ENCODE measurements at regions not wholly inside any gene's neighbourhood (a gene's known extent, or its start where the extent isn't known, plus 50 kb on each side); places are given as distances from the start of the nearest gene placed in this dataset.

DNA sequence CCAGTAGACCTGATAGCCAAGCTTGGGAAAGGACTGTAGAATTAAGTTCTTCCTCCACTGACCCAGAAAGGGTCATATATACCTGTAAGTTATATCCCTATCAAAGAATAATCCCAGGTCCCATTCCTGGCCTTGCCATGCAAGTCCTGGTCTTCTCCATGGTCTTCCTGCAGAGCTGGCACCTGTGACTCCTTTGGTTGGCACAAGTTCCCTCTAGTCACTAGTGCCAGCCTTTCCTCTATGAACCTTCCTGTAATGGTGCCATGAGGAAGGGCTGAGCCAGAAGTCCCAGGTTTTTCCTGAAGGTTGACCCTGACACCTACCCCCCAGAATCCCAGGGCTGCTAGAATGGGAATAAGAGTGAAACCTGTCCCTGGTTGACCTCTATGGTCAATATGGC lies 54.1 kb upstream of the UNC5B start:
- no peak overlapping the region for H3K4me2 ChIP-seq (ENCODE audit: low read length)
- H3K79me2 ChIP-seq (ENCODE audit: insufficient read depth, low read length), result no peaks in the 10 kb centered on the region
- H3K9me2 ChIP-seq (ENCODE audit: low read depth, low read length), result no peaks in the 10 kb centered on the region
- H3K27me3 ChIP-seq (ENCODE audit: insufficient read depth, low read length), result no peaks in the 10 kb centered on the region
- no peak overlapping the region for H3K9ac ChIP-seq (ENCODE audit: low read length)
- H3F3A ChIP-seq (ENCODE audit: insufficient read depth, low read length), result no peaks in the 10 kb centered on the region
- H3K9me3 ChIP-seq (ENCODE audit: low read length), result no peaks in the 10 kb centered on the region
- TF ChIP-seq, protein P1, sequence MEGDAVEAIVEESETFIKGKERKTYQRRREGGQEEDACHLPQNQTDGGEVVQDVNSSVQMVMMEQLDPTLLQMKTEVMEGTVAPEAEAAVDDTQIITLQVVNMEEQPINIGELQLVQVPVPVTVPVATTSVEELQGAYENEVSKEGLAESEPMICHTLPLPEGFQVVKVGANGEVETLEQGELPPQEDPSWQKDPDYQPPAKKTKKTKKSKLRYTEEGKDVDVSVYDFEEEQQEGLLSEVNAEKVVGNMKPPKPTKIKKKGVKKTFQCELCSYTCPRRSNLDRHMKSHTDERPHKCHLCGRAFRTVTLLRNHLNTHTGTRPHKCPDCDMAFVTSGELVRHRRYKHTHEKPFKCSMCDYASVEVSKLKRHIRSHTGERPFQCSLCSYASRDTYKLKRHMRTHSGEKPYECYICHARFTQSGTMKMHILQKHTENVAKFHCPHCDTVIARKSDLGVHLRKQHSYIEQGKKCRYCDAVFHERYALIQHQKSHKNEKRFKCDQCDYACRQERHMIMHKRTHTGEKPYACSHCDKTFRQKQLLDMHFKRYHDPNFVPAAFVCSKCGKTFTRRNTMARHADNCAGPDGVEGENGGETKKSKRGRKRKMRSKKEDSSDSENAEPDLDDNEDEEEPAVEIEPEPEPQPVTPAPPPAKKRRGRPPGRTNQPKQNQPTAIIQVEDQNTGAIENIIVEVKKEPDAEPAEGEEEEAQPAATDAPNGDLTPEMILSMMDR (IDR thresholded peaks at IDR 0.05; ENCODE audit: low read length), result no peak
- no peak for TF ChIP-seq EZH2 (IDR thresholded peaks at IDR 0.05; ENCODE audit: borderline replicate concordance, low read length)
- H3K27ac ChIP-seq (ENCODE audit: low read depth, low read length, poor library complexity, severe bottlenecking), result no peak overlapping the region
- H3K36me3 ChIP-seq (ENCODE audit: insufficient read depth, low read length), result no peaks in the 10 kb centered on the region
- no peaks in the 10 kb centered on the region for H3K4me1 ChIP-seq (ENCODE audit: insufficient read depth, low read length, severe bottlenecking)
- H4K20me1 ChIP-seq (ENCODE audit: insufficient read depth, low read length), result no peaks in the 10 kb centered on the region
- no peak overlapping the region for H3K4me3 ChIP-seq (ENCODE audit: low read depth, low read length, poor library complexity, severe bottlenecking)
- no peak overlapping the region for H2AFZ ChIP-seq (ENCODE audit: low read length)

DNA sequence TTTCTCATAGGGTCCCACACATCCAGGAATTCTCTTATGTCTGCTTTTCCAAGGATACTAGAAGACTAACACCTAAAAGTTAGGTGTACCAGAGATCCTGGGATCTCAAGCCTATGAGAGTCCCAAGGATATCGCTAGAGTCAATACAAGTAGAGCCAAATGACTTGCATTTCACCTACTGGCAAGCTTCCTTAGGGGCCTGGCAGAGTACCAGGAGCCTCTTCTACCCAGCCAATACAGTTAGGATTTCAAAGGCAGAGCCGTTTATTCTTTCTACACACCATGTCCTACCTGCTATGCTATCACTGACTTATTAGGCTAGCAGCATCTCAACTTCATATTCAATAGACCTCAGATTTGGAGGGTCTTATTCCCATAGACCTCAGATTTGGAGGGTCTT lies 53.5 kb upstream of the UNC5B start:
- Histone ChIP-seq H3K36me3 (ENCODE audit: insufficient read depth, low read length) (no peaks in the 10 kb centered on the region), H3K4me2 (ENCODE audit: low read length) (no peak overlapping the region)

DNA sequence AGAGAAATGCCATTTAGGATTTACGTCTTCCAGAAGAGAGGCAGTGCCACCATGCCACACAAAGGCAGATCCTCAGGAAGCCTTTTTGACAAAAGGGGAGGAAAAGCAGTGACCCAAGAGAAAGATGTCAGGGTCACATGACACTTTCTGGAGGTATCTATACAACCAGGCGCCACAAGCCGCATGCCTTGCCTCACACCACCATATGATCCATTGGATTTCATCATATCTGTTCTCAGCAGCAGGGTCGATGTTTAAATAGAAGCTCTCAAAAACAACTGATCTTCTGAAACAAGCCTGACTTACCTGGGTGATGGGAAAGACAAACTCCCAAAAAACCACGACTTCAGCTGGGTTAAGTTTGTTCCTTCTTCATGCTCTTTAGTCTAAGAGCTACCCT lies 52.5 kb upstream of the UNC5B start:
- no peaks in the 10 kb centered on the region for H3K36me3 ChIP-seq (ENCODE audit: insufficient read depth, low read length)
- no peaks in the 10 kb centered on the region for H3K9me3 ChIP-seq (ENCODE audit: low read length)
- H3F3A ChIP-seq (ENCODE audit: insufficient read depth, low read length), result no peaks in the 10 kb centered on the region
- no peak overlapping the region for H3K27ac ChIP-seq (ENCODE audit: low read depth, low read length, poor library complexity, severe bottlenecking)
- no peak overlapping the region for H2AFZ ChIP-seq (ENCODE audit: low read length)
- no peaks in the 10 kb centered on the region for H3K4me1 ChIP-seq (ENCODE audit: insufficient read depth, low read length, severe bottlenecking)
- no peaks in the 10 kb centered on the region for H3K79me2 ChIP-seq (ENCODE audit: insufficient read depth, low read length)
- no peak overlapping the region for H3K9ac ChIP-seq (ENCODE audit: low read length)
- no peaks in the 10 kb centered on the region; the same call in 1 of the 2 replicates for H3K27me3 ChIP-seq (ENCODE audit: insufficient read depth, low read length)
- H3K4me3 ChIP-seq (ENCODE audit: low read depth, low read length, poor library complexity, severe bottlenecking), result no peak overlapping the region
- H3K9me2 ChIP-seq (ENCODE audit: low read depth, low read length), result no peaks in the 10 kb centered on the region
- no peak overlapping the region for H3K4me2 ChIP-seq (ENCODE audit: low read length)
- no peaks in the 10 kb centered on the region for H4K20me1 ChIP-seq (ENCODE audit: insufficient read depth, low read length)
- no peak for TF ChIP-seq EZH2 (IDR thresholded peaks at IDR 0.05; ENCODE audit: borderline replicate concordance, low read length)
- TF ChIP-seq, protein P1 (IDR thresholded peaks at IDR 0.05; ENCODE audit: low read length), result no peak

More for the DNA sequence above, 53.5 kb upstream of the UNC5B start:
- no peaks in the 10 kb centered on the region for H3K79me2 ChIP-seq (ENCODE audit: insufficient read depth, low read length)
- H3F3A ChIP-seq (ENCODE audit: insufficient read depth, low read length), result no peaks in the 10 kb centered on the region
- H3K4me1 ChIP-seq (ENCODE audit: insufficient read depth, low read length, severe bottlenecking), result no peaks in the 10 kb centered on the region
- no peak overlapping the region for H3K4me3 ChIP-seq (ENCODE audit: low read depth, low read length, poor library complexity, severe bottlenecking)
- no peak overlapping the region for H3K9ac ChIP-seq (ENCODE audit: low read length)
- H3K27me3 ChIP-seq (ENCODE audit: insufficient read depth, low read length), result no peaks in the 10 kb centered on the region; the same call in 1 of the 2 replicates
- no peaks in the 10 kb centered on the region for H4K20me1 ChIP-seq (ENCODE audit: insufficient read depth, low read length)
- H3K9me2 ChIP-seq (ENCODE audit: low read depth, low read length), result no peaks in the 10 kb centered on the region
- H3K9me3 ChIP-seq (ENCODE audit: low read length), result no peaks in the 10 kb centered on the region
- no peak overlapping the region for H2AFZ ChIP-seq (ENCODE audit: low read length)
- no peak overlapping the region for H3K27ac ChIP-seq (ENCODE audit: low read depth, low read length, poor library complexity, severe bottlenecking)
- no peak for TF ChIP-seq EZH2 (IDR thresholded peaks at IDR 0.05; ENCODE audit: borderline replicate concordance, low read length)
- TF ChIP-seq, protein P1 (IDR thresholded peaks at IDR 0.05; ENCODE audit: low read length), result no peak
